NCI-H446 (cell line): ENCODE measurements at regions not wholly inside any gene's neighbourhood (a gene's known extent, or its start where the extent isn't known, plus 50 kb on each side); places are given as distances from the start of the nearest gene placed in this dataset.

Experiments
- DNase-seq, 2 experiments: peaks; one replicate each; lab custom pipeline; 2025; lab: John Stamatoyannopoulos, UW

GRCh38 chr3:69439643-69440270, 53.9 kb upstream of the FRMD4B start:
- DNase-seq, result no peak

GRCh38 chr3:69438476-69438875, 52.6 kb upstream of the FRMD4B start:
- DNase-seq, result no peak

- no peak for DNase-seq
Observed at GRCh38 chr3:69435274-69436265, 49.7 kb upstream of the FRMD4B start.
